ENCODE measurements at regions not wholly inside any gene's neighbourhood (a gene's known extent, or its start where the extent isn't known, plus 50 kb on each side); places are given as distances from the start of the nearest gene placed in this dataset.

GRCh38 chr5:4387290-4387689 is 752.8 kb upstream of the ADAMTS16 start:
- TF ChIP-seq YY1 (IDR thresholded peaks at IDR 0.05; ENCODE audit: low read depth) (no peak), USF1 (IDR thresholded peaks at IDR 0.05) (no peak)

All from Ishikawa (cell line).